HEK293 (cell line): ENCODE measurements at regions not wholly inside any gene's neighbourhood (a gene's known extent, or its start where the extent isn't known, plus 50 kb on each side); places are given as distances from the start of the nearest gene placed in this dataset.
A peak's percentile ranks its signal among the peaks of the same experiment; 100 is the strongest.

ENCODE experiments used
- CTCF ChIA-PET: fragments of 350-600 bp; formaldehyde crosslinking; extraction: SDS; loops from one replicate; lab custom pipeline; 2021; ENCODE audit warnings: antibody characterized with exemption; lab: Yijun Ruan, JAX
- POLR2A ChIA-PET: fragments of 300-600 bp; formaldehyde crosslinking; extraction: SDS; loops from one replicate; lab custom pipeline; 2020; ENCODE audit warnings: antibody characterized with exemption, inconsistent platforms; lab: Yijun Ruan, JAX
- H3K27ac ChIP-seq: fragments of 200-500 bp; sonication (Bioruptor generic); 2 replicates; pipeline ENCODE4 v1.5.1; 2014; ENCODE audit warnings: low read depth, low read length, control low read depth, inconsistent platforms; ENCODE audit errors: extremely low read depth
- H3K36me3 ChIP-seq, 2 experiments: fragments of 200-500 bp in 1 of 2; sonication (Bioruptor generic) in 1 of 2; 1 replicate in 1 of 2; 2 replicates in 1 of 2; pipeline ENCODE4 v1.5.1; 2014 to 2017; ENCODE audit warnings: inconsistent platforms in 2 of 2, low read length in 2 of 2; ENCODE audit not compliant: control insufficient read depth in 2 of 2, insufficient read depth in 1 of 2
- H3K4me1 ChIP-seq: fragments of 200-500 bp; sonication (Bioruptor generic); 2 replicates; pipeline ENCODE4 v1.5.1; 2014; ENCODE audit warnings: mild to moderate bottlenecking, low read length, inconsistent platforms; ENCODE audit not compliant: control insufficient read depth, insufficient read depth
- H3K4me3 ChIP-seq: 2 replicates; pipeline ENCODE4 v1.5.1; 2011; ENCODE audit warnings: low read depth, mild to moderate bottlenecking, control low read depth, low read length, moderate library complexity
- H3K9me3 ChIP-seq: fragments of 200-500 bp; sonication (Bioruptor generic); 2 replicates; pipeline ENCODE4 v1.5.1; 2014; ENCODE audit warnings: low read depth, low read length, inconsistent platforms; ENCODE audit not compliant: control insufficient read depth, insufficient read depth
- GLI4 ChIP-seq: fragments of 450-650 bp; formaldehyde crosslinking; IDR thresholded peaks from 2 replicates; pipeline ENCODE4 v1.5.1; 2016; ENCODE audit warnings: missing biosample characterization, missing genetic modification characterization
- KLF7 ChIP-seq: fragments of 450-650 bp; formaldehyde crosslinking; IDR thresholded peaks from 2 replicates; pipeline ENCODE4 v1.5.1; 2016; ENCODE audit warnings: missing biosample characterization, missing genetic modification characterization, borderline replicate concordance
- KLF8 ChIP-seq: fragments of 450-650 bp; formaldehyde crosslinking; IDR thresholded peaks from 2 replicates; pipeline ENCODE4 v1.5.1; 2016; ENCODE audit warnings: missing biosample characterization, missing genetic modification characterization
- PATZ1 ChIP-seq: fragments of 450-650 bp; formaldehyde crosslinking; IDR thresholded peaks from 2 replicates; pipeline ENCODE4 v1.5.1; 2016; ENCODE audit warnings: missing biosample characterization, missing genetic modification characterization
- PRDM10 ChIP-seq: fragments of 450-650 bp; formaldehyde crosslinking; IDR thresholded peaks from 2 replicates; pipeline ENCODE4 v1.5.1; 2016; ENCODE audit warnings: missing biosample characterization, missing genetic modification characterization
- SCRT2 ChIP-seq: fragments of 450-650 bp; formaldehyde crosslinking; IDR thresholded peaks from 2 replicates; pipeline ENCODE4 v1.5.1; 2016; ENCODE audit warnings: missing biosample characterization, missing genetic modification characterization
- TSHZ1 ChIP-seq: fragments of 450-650 bp; formaldehyde crosslinking; IDR thresholded peaks from 2 replicates; pipeline ENCODE4 v1.5.1; 2016; ENCODE audit warnings: missing biosample characterization, missing genetic modification characterization, borderline replicate concordance
- ZBTB20 ChIP-seq: fragments of 450-650 bp; formaldehyde crosslinking; IDR thresholded peaks from 2 replicates; pipeline ENCODE4 v1.5.1; 2016; ENCODE audit warnings: missing biosample characterization, missing genetic modification characterization
- ZBTB7A ChIP-seq: fragments of 450-650 bp; formaldehyde crosslinking; IDR thresholded peaks from 2 replicates; pipeline ENCODE4 v1.5.1; 2016; ENCODE audit warnings: low read depth, missing biosample characterization, missing genetic modification characterization
- ZBTB8A ChIP-seq: fragments of 450-650 bp; formaldehyde crosslinking; IDR thresholded peaks from 2 replicates; pipeline ENCODE4 v1.5.1; 2016; ENCODE audit warnings: missing biosample characterization, missing genetic modification characterization
- ZIC2 ChIP-seq: fragments of 450-650 bp; formaldehyde crosslinking; IDR thresholded peaks from 2 replicates; pipeline ENCODE4 v1.5.1; 2016; ENCODE audit warnings: missing biosample characterization, missing genetic modification characterization
- ZNF121 ChIP-seq: fragments of 450-650 bp; formaldehyde crosslinking; IDR thresholded peaks from 2 replicates; pipeline ENCODE4 v1.5.1; 2016; ENCODE audit warnings: missing biosample characterization, missing genetic modification characterization
- ZNF214 ChIP-seq: fragments of 450-650 bp; formaldehyde crosslinking; IDR thresholded peaks from 2 replicates; pipeline ENCODE4 v1.5.1; 2017; ENCODE audit warnings: missing biosample characterization, mild to moderate bottlenecking, missing genetic modification characterization, borderline replicate concordance
- ZNF26 ChIP-seq: fragments of 450-650 bp; formaldehyde crosslinking; IDR thresholded peaks from 2 replicates; pipeline ENCODE4 v1.5.1; 2016; ENCODE audit warnings: missing biosample characterization, missing genetic modification characterization
- ZNF354C ChIP-seq: fragments of 450-650 bp; formaldehyde crosslinking; IDR thresholded peaks from 2 replicates; pipeline ENCODE4 v1.5.1; 2016; ENCODE audit warnings: missing biosample characterization, missing genetic modification characterization, low read depth, borderline replicate concordance
- ZNF561 ChIP-seq: fragments of 450-650 bp; IDR thresholded peaks from 2 replicates; pipeline ENCODE4 v1.5.1; 2018; ENCODE audit warnings: missing biosample characterization, missing genetic modification characterization, borderline replicate concordance
- ZNF580 ChIP-seq: fragments of 450-650 bp; formaldehyde crosslinking; IDR thresholded peaks from 2 replicates; pipeline ENCODE4 v1.5.1; 2016; ENCODE audit warnings: missing biosample characterization, missing genetic modification characterization
- ZNF621 ChIP-seq: fragments of 450-650 bp; formaldehyde crosslinking; IDR thresholded peaks from 2 replicates; pipeline ENCODE4 v1.5.1; 2017; ENCODE audit warnings: missing biosample characterization, missing genetic modification characterization

GRCh38 chr2:38438133-38438882 is 61.2 kb upstream of the ATL2 start:
- TF ChIP-seq SCRT2 (tag by site-specific recombination) (peak; percentile 65), ZBTB7A (tag by site-specific recombination) (no peak)
- CTCF ChIA-PET, result no interaction called here

GRCh38 chr2:38436227-38436664 is 59.2 kb upstream of the ATL2 start:
- POLR2A ChIA-PET, result no interaction called here
- CTCF ChIA-PET, result interaction anchor here (0.5 to 2.0 kb wide), 3 partner anchors 29 to 119 kb away, joined by 3 to 6 read pairs (median 4); no protein-coding TSS in a partner anchor
- Histone ChIP-seq H3K4me1 (peaks cover 43% of the 10 kb centered on the region), H3K27ac (no peak overlapping the region; the same call in 1 of the 2 replicates), H3K9me3 (no peaks in the 10 kb centered on the region), H3K36me3 (no peaks in the 10 kb centered on the region), H3K4me3 (no peak overlapping the region)
- TF ChIP-seq ZIC2 (peak; percentile 28; the same call in 1 of the 2 replicates), ZNF26 (no peak), ZBTB20 (tag by site-specific recombination) (peak; percentile 73), ZNF621 (tag by site-specific recombination) (no peak), ZNF561 (no peak)

More at GRCh38 chr2:38438133-38438882, 61.2 kb upstream of the ATL2 start:
- Histone ChIP-seq H3K4me1 (peaks cover 49% of the 10 kb centered on the region), H3K9me3 (no peaks in the 10 kb centered on the region), H3K27ac (no peak overlapping the region; the same call in 1 of the 2 replicates), H3K4me3 (no peak overlapping the region), H3K36me3 (no peaks in the 10 kb centered on the region)
- POLR2A ChIA-PET, result interaction anchor here (0.7 kb wide), 1 partner anchor 42 kb away, joined by 6 read pairs; no protein-coding TSS in a partner anchor

- CTCF ChIA-PET, result interaction anchor here (0.5 to 2.0 kb wide), 2 partner anchors 30 to 118 kb away, joined by 4 to 6 read pairs; no protein-coding TSS in a partner anchor
- Histone ChIP-seq H3K36me3 (no peaks in the 10 kb centered on the region), H3K9me3 (no peaks in the 10 kb centered on the region), H3K4me1 (peaks cover 39% of the 10 kb centered on the region), H3K4me3 (no peak overlapping the region), H3K27ac (no peak overlapping the region)
- TF ChIP-seq ZNF354C (tag by site-specific recombination) (no peak), ZNF121 (tag by site-specific recombination) (no peak), PRDM10 (no peak), GLI4 (tag by site-specific recombination) (no peak), ZBTB8A (tag by site-specific recombination) (no peak), KLF7 (no peak), ZNF580 (tag by site-specific recombination) (no peak), PATZ1 (tag by site-specific recombination) (no peak), KLF8 (no peak), ZNF214 (no peak), TSHZ1 (tag by site-specific recombination) (no peak)
- POLR2A ChIA-PET, result no interaction called here
These were observed 58.7 kb upstream of the ATL2 start for GRCh38 chr2:38435775-38436174.
